Posterior vena cava (tissue), 2 donors: ENCODE measurements at regions not wholly inside any gene's neighbourhood (a gene's known extent, or its start where the extent isn't known, plus 50 kb on each side); places are given as distances from the start of the nearest gene placed in this dataset.

Experiments
- DNase-seq: peaks from one replicate; pipeline ENCODE4 v3.0.0-alpha.2; 2020; ENCODE audit warnings: low spot score
- intact Hi-C, 2 donors: fragments of 100-400 bp; cut with DNase I; formaldehyde crosslinking; loops; one replicate each; pipeline versions ENCODE4 v1.14.1 to v1.14.2; 2022 to 2023
- donor health status: DM: yes; HTN: yes; CAD: no.
- donor health status: DM: yes; HTN: yes; CAD: no.

GRCh38 chr1:56330391-56331026, 248.9 kb downstream of the PLPP3 start:
- no peak for DNase-seq
- intact Hi-C loops = no loop called here

GRCh38 chr1:56329970-56330369, 249.4 kb downstream of the PLPP3 start:
- intact Hi-C loops = no loop called here
- no peak for DNase-seq

- no peak for DNase-seq
- intact Hi-C loops = no loop called here
These were observed 252.2 kb downstream of the PLPP3 start for GRCh38 chr1:56327195-56327594.

DNA sequence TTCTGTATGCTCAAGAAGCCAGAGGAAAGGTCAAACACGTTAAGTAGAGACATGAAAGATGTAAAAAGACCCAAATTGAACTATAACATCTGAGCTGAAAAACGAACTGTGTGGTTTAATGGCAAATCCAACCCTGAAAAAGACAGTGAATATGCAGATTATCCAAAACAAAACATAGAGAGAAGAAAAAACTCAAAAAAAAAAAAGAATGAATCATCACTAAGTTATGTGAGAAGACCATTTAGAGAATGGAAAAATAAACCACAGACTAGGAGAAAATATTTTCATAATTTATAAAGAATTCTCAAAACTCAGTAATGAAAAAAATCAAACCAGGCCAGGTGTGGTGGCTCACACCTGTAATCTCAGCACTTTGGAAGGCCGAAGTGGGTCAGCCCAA, 253.3 kb downstream of the PLPP3 start:
- no peak for DNase-seq
- intact Hi-C loops = no loop called here

DNA sequence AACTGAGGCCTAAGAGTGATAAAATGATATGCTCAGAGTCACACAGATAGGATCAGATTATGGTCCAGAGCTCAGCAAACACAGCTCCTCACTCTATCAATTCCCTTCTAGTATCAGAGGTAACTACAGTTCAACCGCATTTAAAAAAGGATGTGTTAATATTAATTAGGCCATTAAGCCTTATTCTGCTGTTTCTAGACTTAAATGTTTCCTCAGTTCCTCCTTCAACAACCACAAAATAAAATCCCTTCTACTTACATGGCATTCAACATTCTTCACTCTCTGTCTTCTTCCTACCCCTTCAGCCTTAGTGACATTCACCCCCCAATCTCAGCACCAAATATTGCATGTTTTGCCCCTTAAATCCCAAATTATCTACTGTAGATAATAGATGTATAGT, 254.9 kb downstream of the PLPP3 start:
- DNase-seq = no peak
- intact Hi-C loops = no loop called here

DNA sequence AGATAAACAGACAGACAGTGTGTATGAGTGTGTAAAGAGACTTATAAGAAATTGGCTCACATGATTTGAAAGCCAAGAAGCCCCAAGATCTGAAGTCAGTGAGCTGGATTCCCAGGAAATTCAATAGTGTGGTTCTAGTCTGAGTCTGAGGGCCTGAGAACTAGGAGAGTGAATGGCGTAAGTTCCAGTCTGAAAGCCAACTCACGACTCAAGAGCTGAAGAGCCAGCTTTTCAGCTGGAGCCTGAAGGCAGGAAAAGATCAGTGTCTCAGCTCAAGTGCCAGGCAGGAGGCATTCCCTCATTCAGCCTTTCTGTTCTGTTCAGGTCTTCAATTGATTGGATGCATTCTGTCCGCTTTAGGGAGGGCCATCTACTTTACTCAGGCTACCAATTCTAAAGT, 257.2 kb downstream of the PLPP3 start:
- intact Hi-C loops = no loop called here
- no peak for DNase-seq

GRCh38 chr1:56321150-56321490, 258.2 kb downstream of the PLPP3 start:
- DNase-seq = no peak
- intact Hi-C loops = no loop called here

GRCh38 chr1:56320464-56321149, 258.8 kb downstream of the PLPP3 start:
- intact Hi-C loops = no loop called here
- no peak for DNase-seq

- intact Hi-C loops = no loop called here
- DNase-seq = no peak
These were observed 261.6 kb downstream of the PLPP3 start for GRCh38 chr1:56317722-56318121.

GRCh38 chr1:56315293-56315942, 263.9 kb downstream of the PLPP3 start:
- intact Hi-C loops = no loop called here
- DNase-seq = no peak

- intact Hi-C loops = no loop called here
- no peak for DNase-seq
These were observed 265.8 kb downstream of the PLPP3 start for GRCh38 chr1:56313560-56313959.

- intact Hi-C loops = no loop called here
- DNase-seq = no peak
These were observed 267.6 kb downstream of the PLPP3 start for GRCh38 chr1:56311766-56312165.

GRCh38 chr1:56310945-56311344, 268.4 kb downstream of the PLPP3 start:
- intact Hi-C loops = no loop called here
- no peak for DNase-seq

DNA sequence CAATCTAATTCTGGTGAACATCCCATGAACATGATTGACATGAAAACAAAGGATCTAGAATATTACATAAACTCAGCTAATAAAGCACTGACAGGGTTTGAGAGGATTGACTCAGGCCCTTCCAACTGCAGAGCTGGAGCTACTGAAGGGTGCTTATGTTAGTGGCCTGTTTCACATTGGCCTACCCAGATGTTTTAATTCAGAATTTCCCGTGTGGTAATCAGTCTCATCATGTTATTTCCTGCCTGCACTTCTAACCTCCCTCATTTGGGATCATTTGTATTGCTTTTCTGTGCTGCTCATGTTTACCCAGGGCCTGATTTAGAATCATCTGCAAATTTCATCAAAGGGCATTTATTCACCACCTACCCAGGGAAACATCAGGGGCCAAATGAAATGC, 270.3 kb downstream of the PLPP3 start:
- intact Hi-C loops = no loop called here
- DNase-seq = no peak

DNA sequence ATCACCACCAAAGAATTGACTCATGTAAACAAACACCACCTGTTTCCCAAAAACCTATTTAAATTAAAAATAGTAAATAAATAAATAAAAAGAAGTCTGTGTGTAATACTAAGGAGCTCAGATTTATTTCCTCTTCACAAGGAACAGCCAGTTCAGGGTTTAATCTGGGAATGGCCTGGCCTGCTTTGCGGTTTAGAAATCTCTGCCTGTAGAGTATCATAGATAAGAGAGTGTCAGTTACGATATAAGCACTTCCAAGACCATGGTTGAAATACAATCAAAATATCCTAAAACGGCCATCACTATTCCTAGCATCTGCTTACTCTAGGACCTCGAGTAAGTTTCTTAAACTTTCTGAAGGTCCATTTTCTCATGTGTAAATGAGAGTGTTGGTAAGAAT, 274.4 kb downstream of the PLPP3 start:
- no peak for DNase-seq

GRCh38 chr1:56303805-56304204, 275.6 kb downstream of the PLPP3 start:
- DNase-seq = no peak
- intact Hi-C loops = no loop called here

More for the DNA sequence above, 274.4 kb downstream of the PLPP3 start:
- intact Hi-C loops = no loop called here

DNA sequence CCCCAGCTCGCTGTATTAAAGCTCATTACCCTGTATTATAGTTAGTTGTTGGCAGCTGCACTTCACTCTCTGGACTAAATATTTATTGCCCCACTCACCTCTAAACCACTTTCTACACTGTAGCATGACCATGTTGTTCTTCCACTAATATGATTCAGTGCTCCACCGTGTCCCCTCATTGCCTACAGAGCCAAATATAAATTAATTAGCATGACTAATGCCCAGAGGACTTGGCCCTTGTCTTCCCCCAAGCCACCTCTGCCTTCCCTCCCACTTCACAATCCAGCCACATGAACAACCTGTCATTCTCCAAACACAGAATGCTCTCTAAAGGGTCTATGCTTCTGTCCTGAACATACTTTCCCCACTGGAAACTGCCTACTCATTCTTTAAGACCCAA, 276.5 kb downstream of the PLPP3 start:
- no peak for DNase-seq
- intact Hi-C loops = no loop called here

GRCh38 chr1:56301791-56302190, 277.6 kb downstream of the PLPP3 start:
- intact Hi-C loops = no loop called here
- DNase-seq = no peak

- no peak for DNase-seq
- intact Hi-C loops = no loop called here
These were observed 278.5 kb downstream of the PLPP3 start for GRCh38 chr1:56300836-56301235.

GRCh38 chr1:56298866-56299265, 280.5 kb downstream of the PLPP3 start:
- intact Hi-C loops = no loop called here
- DNase-seq = no peak

GRCh38 chr1:56297904-56298303, 281.5 kb downstream of the PLPP3 start:
- intact Hi-C loops = no loop called here
- DNase-seq = no peak
